ENCODE measurements at regions not wholly inside any gene's neighbourhood (a gene's known extent, or its start where the extent isn't known, plus 50 kb on each side); places are given as distances from the start of the nearest gene placed in this dataset.

DNA sequence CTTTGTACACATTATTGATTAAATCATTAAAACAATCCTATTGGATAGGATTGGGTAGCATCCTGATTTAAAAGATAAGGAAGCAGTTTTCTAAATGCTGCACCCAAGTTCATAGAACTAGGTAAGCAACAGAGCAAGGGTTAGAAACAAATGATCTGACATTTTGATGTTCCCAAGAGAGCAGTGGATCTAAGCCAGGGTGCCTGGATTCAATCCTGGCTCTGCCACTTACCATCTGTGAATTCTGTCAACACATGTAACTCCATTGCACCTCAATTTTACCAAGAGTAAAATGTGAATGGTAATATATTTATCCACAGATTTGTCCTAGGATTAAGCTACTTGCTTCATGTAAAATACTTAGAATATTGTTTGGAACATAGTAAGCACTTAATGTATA, 982.6 kb upstream of the FANCL start:
- no peaks in the 10 kb centered on the region for H3K4me1 ChIP-seq (ENCODE audit: insufficient read depth, low read length, severe bottlenecking)
- H3K27ac ChIP-seq (ENCODE audit: low read depth, low read length, poor library complexity, severe bottlenecking) = no peak overlapping the region
- H3K9ac ChIP-seq (ENCODE audit: low read length) = no peak overlapping the region
- no peak for TF ChIP-seq EZH2 (IDR thresholded peaks at IDR 0.05; ENCODE audit: borderline replicate concordance, low read length)
- TF ChIP-seq, protein P1, sequence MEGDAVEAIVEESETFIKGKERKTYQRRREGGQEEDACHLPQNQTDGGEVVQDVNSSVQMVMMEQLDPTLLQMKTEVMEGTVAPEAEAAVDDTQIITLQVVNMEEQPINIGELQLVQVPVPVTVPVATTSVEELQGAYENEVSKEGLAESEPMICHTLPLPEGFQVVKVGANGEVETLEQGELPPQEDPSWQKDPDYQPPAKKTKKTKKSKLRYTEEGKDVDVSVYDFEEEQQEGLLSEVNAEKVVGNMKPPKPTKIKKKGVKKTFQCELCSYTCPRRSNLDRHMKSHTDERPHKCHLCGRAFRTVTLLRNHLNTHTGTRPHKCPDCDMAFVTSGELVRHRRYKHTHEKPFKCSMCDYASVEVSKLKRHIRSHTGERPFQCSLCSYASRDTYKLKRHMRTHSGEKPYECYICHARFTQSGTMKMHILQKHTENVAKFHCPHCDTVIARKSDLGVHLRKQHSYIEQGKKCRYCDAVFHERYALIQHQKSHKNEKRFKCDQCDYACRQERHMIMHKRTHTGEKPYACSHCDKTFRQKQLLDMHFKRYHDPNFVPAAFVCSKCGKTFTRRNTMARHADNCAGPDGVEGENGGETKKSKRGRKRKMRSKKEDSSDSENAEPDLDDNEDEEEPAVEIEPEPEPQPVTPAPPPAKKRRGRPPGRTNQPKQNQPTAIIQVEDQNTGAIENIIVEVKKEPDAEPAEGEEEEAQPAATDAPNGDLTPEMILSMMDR (IDR thresholded peaks at IDR 0.05; ENCODE audit: low read length) = no peak
- no peaks in the 10 kb centered on the region for H3F3A ChIP-seq (ENCODE audit: insufficient read depth, low read length)
- H3K27me3 ChIP-seq (ENCODE audit: insufficient read depth, low read length) = no peaks in the 10 kb centered on the region
- no peaks in the 10 kb centered on the region for H3K79me2 ChIP-seq (ENCODE audit: insufficient read depth, low read length)
- no peaks in the 10 kb centered on the region for H4K20me1 ChIP-seq (ENCODE audit: insufficient read depth, low read length)
- H3K9me2 ChIP-seq (ENCODE audit: low read depth, low read length) = no peaks in the 10 kb centered on the region
- H3K4me3 ChIP-seq (ENCODE audit: low read depth, low read length, poor library complexity, severe bottlenecking) = no peak overlapping the region
- no peak overlapping the region for H3K4me2 ChIP-seq (ENCODE audit: low read length)
- no peaks in the 10 kb centered on the region for H3K9me3 ChIP-seq (ENCODE audit: low read length)
- no peak overlapping the region for H2AFZ ChIP-seq (ENCODE audit: low read length)
- H3K36me3 ChIP-seq (ENCODE audit: insufficient read depth, low read length) = no peaks in the 10 kb centered on the region

DNA sequence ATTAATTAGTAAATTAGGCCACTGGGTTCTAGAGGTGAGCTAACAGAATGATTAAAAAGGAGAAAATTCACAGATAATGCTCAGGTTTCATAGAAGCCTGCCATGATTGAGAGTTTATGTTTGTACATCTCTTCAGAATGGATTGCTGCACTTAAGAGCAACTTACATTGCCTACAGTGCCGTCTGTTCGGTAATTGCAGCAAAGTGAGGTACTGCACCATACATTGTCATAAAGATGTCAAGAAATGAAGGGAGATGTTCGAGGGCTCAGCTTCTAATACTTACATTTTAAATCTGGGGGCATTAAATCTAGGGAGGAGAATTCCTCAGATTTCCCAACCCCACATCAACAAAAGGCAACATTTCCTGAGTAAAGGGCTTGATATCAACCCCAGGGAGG, 976.2 kb upstream of the FANCL start:
- Histone ChIP-seq H3K9ac (ENCODE audit: low read length) (no peak overlapping the region), H3K27me3 (ENCODE audit: insufficient read depth, low read length) (no peaks in the 10 kb centered on the region), H3K4me1 (ENCODE audit: insufficient read depth, low read length, severe bottlenecking) (no peaks in the 10 kb centered on the region), H2AFZ (ENCODE audit: low read length) (no peak overlapping the region), H3K36me3 (ENCODE audit: insufficient read depth, low read length) (no peaks in the 10 kb centered on the region), H3K27ac (ENCODE audit: low read depth, low read length, poor library complexity, severe bottlenecking) (no peak overlapping the region), H3F3A (ENCODE audit: insufficient read depth, low read length) (no peaks in the 10 kb centered on the region), H3K4me3 (ENCODE audit: low read depth, low read length, poor library complexity, severe bottlenecking) (no peak overlapping the region), H4K20me1 (ENCODE audit: insufficient read depth, low read length) (no peaks in the 10 kb centered on the region), H3K79me2 (ENCODE audit: insufficient read depth, low read length) (no peaks in the 10 kb centered on the region), H3K9me3 (ENCODE audit: low read length) (no peaks in the 10 kb centered on the region), H3K4me2 (ENCODE audit: low read length) (no peak overlapping the region), H3K9me2 (ENCODE audit: low read depth, low read length) (no peaks in the 10 kb centered on the region)
- no peak for TF ChIP-seq EZH2 (IDR thresholded peaks at IDR 0.05; ENCODE audit: borderline replicate concordance, low read length)
- TF ChIP-seq, protein P1 (IDR thresholded peaks at IDR 0.05; ENCODE audit: low read length) = no peak

DNA sequence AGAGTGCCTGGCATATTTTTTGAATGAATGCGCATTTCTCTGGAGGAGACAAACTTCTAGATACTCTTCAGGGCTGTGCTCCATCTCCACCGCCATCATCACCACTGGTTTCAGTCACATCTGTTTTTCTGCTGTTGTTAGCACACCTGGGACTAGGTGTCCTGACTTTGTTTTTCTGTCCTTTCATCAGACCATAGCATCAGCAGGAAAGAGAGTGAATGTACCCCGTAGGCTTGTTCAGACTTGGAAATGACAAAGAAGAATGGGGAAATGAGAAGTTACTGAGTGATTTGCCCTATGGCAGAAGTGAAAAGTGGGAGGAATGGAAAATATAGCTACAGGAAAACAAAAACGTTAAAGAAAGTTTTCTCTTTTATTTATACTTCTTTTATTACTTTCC, 965.2 kb upstream of the FANCL start:
- Histone ChIP-seq H3K27ac (ENCODE audit: low read depth, low read length, poor library complexity, severe bottlenecking) (no peak overlapping the region), H3K4me2 (ENCODE audit: low read length) (no peak overlapping the region), H3K9me3 (ENCODE audit: low read length) (no peaks in the 10 kb centered on the region), H3F3A (ENCODE audit: insufficient read depth, low read length) (no peaks in the 10 kb centered on the region), H3K27me3 (ENCODE audit: insufficient read depth, low read length) (no peaks in the 10 kb centered on the region), H2AFZ (ENCODE audit: low read length) (no peak overlapping the region), H3K4me3 (ENCODE audit: low read depth, low read length, poor library complexity, severe bottlenecking) (no peak overlapping the region), H3K9me2 (ENCODE audit: low read depth, low read length) (no peaks in the 10 kb centered on the region), H3K79me2 (ENCODE audit: insufficient read depth, low read length) (no peaks in the 10 kb centered on the region), H3K36me3 (ENCODE audit: insufficient read depth, low read length) (no peaks in the 10 kb centered on the region), H3K9ac (ENCODE audit: low read length) (no peak overlapping the region), H4K20me1 (ENCODE audit: insufficient read depth, low read length) (no peaks in the 10 kb centered on the region), H3K4me1 (ENCODE audit: insufficient read depth, low read length, severe bottlenecking) (no peaks in the 10 kb centered on the region)
- TF ChIP-seq, protein P1 (IDR thresholded peaks at IDR 0.05; ENCODE audit: low read length) = no peak
- no peak for TF ChIP-seq EZH2 (IDR thresholded peaks at IDR 0.05; ENCODE audit: borderline replicate concordance, low read length)

All from OCI-LY1 (cell line).